Head of caudate nucleus (tissue), 42 donors: ENCODE measurements at regions not wholly inside any gene's neighbourhood (a gene's known extent, or its start where the extent isn't known, plus 50 kb on each side); places are given as distances from the start of the nearest gene placed in this dataset.

Experiments
- DNase-seq, 42 donors: peaks; one replicate each; pipeline versions ENCODE4 v3.0.0 to v3.0.0-alpha.2; 2020 to 2021; ENCODE audit warnings: mixed read lengths in 7 of 42
- intact Hi-C: fragments of 100-400 bp; cut with DNase I; formaldehyde crosslinking; loops from one replicate; pipeline ENCODE4 v1.15.0; 2022

DNA sequence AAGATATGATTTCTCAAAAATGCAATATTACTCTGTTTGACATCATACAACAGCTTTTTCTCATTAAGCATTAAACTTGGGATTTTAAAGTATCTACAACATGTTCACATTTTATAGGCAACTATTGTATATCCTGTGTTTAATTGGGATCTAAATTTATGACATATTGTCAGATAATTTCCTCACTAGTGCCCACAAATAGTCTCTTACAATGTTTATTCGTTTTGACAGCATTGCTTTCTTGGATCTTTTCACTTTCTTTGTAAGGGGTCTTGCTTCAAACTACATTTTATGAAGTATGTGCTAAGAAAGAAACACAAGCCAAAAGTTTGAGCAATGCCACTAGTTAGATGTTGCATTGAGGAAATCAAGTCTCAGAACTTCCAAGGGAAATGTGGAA is 285.1 kb downstream of the TMEM167A start:
- no peak for DNase-seq
- intact Hi-C loops: loop anchor here (10.0 kb wide), 1 partner anchor 147 kb away; no protein-coding TSS in a partner anchor

DNA sequence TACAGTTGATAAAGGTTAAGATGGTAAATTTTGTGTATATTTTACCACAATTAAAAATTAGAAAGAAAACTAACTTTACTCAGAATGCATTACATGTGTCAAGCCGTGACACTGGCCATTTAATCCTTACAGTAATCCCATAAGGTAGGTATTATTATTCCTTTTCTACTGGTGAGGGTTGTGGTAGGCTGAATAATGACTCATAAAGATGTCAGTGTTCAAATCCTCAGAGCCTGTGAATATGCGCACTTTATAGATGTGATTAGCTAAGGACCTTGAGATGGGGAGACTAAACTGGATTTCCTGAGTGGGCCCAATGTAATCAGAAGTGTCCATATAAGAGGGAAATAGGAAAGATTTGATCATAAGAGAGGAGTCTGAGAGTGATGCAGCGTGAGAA is 288.1 kb downstream of the TMEM167A start:
- no peak for DNase-seq
- intact Hi-C loops: no loop called here

DNA sequence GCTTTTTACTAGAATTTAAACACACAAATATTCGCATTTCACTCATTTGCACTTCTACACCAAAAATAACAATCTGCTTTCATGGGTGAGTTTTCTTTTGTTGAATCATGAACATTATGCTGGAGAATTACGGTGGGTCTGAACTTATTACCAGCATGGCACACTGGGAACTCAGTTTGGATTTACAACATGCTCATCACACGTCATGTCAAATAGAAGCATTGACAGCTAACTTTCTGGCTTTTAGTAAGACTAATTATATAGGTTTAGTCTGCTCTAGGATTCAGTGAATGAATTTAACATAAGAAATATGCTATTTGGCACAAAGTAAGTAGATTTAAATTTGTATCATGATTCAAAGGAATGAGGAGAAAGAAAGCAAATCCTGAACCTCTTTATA is 290.4 kb downstream of the TMEM167A start:
- DNase-seq: no peak
- intact Hi-C loops: no loop called here

DNA sequence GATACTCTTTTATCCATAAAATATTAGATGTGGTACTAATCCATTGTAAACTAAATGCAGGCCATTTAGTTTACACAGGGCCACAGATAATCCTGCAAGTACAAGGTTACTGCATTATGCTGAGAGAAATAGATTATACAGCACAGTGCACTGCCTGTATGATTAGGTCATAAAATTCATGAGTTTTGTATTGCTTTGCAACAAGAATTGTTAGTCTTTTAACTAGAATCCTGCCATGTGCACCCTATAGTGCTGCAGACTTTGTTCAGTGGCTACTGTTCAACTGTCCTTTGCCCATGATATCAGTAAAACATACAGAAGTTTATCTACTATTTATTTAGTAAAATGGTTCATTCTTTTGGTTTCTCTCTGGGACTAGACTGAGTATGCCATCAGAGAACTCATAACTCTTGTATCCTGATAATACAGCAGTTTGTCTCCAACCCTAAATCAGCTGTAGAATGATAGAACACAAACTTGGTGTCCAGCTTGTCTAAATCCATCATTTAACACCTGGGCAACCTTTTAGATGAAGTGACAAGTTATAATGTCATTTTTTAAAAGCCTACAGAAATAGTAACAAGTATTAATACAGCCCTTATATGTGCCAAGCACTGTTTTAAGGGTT is 291.2 kb downstream of the TMEM167A start:
- intact Hi-C loops: no loop called here
- no peak for DNase-seq

DNA sequence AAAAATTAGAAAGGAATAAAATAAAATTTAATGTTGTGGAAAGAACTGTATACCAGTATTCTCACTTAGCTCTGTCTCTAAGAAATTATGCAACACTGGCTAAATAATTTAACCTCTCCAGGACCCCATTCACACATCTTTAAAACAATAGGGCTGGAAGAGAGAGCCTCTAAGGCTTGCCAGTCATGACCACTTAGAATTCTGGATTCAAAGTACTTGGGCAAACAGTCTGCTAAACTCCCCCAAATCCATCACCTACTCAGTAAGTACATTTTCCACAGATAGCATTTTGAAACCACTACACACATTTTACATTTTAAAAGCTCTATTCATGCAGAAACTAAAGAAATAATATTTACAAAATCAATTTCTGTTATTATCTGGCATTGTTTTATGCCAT is 291.7 kb downstream of the TMEM167A start:
- DNase-seq: no peak
- intact Hi-C loops: no loop called here

DNA sequence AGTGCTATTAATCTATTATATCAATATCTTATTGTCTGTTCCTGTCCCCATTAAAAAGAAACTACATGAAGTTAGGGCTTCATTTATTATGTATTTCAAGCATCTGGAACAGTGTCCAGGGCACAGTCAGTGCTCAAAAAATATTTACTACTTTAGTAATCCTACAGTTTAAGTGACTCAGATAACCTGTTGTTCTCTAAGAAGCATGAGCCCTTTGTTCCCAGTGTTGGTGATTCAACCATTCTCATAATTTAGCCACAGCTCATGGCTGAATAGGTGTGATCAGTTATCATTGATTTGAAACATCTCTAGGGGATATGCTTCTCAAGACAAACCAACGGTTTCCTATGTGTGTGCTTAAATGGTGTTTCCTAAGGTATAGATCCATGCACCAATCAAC is 292.7 kb downstream of the TMEM167A start:
- intact Hi-C loops: no loop called here
- no peak for DNase-seq

DNA sequence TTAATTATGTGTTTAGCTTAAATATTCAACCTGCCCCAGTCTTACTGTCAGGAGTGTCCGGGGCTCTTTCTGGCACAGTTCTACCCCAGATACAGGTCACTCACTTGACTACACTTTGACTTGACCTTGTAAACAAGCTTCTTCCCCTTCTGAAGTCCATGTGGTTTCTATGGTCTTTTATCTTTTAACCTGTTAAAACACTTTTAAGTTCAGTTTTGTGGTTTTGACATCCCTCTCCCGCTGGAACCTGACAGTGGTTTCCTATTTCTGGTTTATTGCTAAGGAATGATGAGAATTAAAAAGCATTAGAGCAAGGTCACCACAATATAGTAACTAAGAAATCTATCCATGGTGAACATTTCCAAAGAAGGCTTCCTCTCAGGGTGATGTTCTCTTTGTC is 300.1 kb downstream of the TMEM167A start:
- intact Hi-C loops: no loop called here
- no peak for DNase-seq

DNA sequence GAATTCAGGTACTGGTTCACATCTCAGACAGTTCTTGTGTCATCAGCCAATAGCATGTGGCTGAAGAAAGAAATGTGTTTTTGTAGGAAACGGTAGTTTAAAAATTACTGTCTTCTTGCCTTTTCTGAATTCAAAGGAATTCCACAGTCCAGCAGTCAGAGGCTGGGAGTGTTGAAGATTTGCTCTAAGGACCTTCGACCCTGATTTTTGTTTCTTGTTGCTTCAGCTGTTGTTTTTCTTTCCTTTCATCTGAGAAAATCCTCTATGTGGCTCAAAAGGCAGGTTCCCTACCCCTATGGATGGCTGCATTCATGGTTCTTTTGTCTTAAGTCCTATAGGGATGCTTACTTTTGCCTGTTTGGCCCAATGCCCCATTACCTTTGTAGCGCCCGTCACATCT is 304.9 kb downstream of the TMEM167A start:
- DNase-seq: no peak
- intact Hi-C loops: no loop called here

DNA sequence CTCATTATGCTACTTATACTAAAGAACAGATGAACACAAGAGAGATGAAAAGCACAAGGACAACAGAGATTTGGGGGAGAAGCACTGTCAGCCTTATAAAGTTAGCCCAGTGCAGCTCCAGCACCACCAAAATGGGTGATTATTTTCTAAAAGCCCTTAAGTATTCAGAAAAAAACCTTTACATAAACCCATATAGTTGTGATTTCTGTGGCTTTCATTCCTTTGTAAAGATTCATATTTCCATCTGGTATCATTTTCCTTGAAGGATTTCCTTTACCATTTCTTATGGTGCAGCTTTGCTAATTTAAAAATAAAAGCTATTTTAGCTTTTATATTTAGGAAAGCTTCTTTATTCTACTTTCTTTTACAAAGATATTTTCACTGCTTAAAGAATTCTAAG is 311.0 kb downstream of the TMEM167A start:
- intact Hi-C loops: no loop called here
- DNase-seq: no peak

DNA sequence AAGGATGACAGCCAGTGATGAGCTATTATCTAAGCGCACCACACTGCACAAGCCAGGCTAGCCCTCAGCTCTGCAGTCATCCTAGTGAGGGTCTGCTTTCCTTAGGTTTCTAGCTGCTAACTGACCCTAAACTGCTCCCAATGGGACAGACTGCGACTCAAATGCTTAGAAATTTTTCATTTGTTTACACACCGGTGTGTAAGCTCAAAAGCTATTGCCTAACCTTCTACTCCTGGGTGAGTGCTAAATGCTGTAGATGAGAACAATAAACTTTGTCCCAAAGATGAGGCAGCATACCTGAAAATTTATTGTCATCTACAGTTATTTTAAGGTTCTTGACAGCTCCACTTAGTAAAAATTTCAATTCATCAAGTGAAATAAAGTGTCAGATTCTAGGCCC is 311.4 kb downstream of the TMEM167A start:
- intact Hi-C loops: no loop called here
- no peak for DNase-seq

DNA sequence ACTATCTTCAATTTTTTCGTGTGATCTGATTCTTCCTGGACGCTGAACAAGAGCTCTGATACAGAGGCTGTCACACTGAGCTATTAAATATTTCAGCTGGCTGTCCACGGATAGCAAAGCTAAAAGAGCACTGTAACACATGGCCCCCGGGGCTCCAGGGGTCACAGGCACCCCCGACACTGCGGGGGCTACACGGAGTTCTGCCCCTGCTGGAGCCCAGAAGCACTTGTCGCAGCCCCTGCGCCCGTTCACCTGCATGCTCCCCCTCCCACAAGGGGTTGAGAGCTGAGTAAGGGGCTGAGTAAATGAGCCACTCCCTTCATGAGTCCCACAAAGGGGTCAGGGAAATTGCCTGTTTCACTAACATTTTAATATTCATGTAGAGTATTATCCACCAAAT is 316.3 kb downstream of the TMEM167A start:
- intact Hi-C loops: no loop called here
- DNase-seq: no peak

DNA sequence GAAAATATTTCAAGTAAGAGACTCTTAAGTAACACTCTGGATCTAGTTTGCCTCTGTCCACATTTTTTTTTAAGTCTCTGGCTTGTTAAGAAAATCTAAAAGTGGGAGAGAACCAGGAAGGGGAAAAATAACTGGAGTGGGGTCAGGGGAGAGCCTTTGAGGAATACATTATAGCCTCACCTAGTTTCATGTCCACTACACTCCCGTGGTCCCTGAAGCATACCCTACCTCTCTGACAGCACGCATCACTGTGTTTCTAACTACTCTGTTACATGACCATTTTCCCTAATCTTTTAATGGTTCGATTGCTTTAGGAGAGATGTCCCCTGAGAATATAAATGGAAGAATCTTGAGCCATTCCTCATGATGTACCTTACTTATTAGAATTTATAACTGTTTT is 318.3 kb downstream of the TMEM167A start:
- intact Hi-C loops: no loop called here
- DNase-seq: no peak

DNA sequence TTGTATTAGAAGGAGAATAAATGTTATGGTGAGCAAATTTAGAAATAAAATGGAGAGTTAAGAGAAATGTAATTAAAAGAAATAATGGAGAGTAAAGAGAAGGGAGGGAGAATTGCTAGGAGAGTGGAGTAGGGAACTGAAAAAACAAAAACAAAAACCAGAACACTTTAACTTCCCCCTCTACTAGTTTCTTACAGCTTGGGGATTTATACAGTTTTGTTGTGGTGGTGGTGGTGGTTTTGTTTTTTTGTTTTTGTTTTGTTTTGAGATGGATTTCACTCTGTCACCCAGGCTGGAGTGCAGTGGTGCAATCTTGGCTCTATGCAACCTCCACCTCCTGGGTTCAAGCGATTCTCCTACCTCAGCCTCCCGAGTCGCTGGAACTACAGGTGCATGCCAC is 322.4 kb downstream of the TMEM167A start:
- intact Hi-C loops: no loop called here
- no peak for DNase-seq

DNA sequence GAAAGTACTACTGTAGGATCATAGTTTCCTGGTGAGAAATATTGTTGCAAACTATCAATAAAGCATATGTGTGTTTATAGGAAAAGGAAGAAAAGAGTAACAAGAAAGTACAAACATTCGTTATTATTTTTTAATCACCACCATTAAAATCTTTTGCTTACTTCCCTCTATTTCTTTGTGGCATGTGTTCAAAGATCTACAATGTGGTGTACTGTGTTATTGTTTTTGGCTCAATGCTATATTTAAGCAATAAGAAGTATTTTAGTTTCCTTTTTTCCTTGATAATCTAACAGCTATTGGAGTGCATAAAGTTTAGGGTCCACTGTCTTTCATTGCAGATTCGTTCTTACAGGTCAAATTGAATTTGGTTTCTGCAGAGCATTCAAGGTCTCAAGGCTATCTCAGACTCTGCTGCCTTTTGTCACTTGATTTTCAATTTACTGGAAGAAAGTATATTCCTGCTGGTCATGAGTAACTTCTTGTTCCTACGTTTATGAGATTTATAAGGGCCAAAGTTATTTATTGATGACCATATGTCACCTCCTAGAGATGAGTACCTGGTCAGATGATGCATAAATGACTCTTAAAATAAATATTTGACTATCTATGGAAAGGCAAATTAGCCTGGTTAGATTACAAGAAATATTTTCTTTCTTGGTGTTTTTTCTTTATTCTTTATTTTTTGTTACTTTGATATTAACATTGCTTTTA is 323.0 kb downstream of the TMEM167A start:
- intact Hi-C loops: no loop called here
- DNase-seq: no peak

DNA sequence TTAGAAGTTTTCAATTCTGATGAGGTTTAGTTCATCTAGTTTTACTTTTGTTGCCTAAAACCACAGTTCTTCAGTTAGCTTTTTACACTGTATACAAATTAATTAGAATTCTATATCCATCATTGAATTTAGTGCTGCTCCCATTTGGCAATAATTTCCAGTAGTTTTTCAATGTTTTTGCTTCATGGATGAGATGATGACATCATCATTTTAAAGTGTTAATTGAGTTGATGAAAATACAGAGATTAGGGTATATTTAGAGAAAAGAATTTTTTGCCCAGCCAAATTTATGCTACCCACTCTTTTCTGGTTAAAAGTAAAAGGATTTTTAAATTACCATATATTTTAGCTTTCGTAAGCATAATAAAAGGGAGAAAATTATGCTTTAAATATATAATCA is 323.8 kb downstream of the TMEM167A start:
- intact Hi-C loops: no loop called here

DNA sequence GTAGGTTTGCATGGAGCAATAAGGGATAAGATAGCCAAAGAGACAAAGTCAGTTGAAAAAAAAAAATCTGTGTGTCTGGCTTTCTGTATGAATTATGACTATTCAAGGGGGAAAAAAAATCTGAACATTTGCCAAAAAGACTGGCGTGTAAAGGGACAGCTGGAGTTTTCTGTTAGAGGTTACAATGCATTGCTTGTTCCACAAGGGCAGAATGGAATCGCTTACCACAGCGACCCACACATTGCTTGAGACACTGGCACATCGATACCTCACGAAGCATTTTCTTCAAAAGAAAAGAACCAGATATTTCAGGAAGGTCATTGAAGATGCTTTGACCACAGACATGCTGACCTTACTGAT is 327.8 kb downstream of the TMEM167A start:
- intact Hi-C loops: no loop called here
- peak in 35 of 42 donors; percentile 5 to 74 (median 42) for DNase-seq

More for the DNA sequence above, 323.8 kb downstream of the TMEM167A start:
- no peak for DNase-seq

DNA sequence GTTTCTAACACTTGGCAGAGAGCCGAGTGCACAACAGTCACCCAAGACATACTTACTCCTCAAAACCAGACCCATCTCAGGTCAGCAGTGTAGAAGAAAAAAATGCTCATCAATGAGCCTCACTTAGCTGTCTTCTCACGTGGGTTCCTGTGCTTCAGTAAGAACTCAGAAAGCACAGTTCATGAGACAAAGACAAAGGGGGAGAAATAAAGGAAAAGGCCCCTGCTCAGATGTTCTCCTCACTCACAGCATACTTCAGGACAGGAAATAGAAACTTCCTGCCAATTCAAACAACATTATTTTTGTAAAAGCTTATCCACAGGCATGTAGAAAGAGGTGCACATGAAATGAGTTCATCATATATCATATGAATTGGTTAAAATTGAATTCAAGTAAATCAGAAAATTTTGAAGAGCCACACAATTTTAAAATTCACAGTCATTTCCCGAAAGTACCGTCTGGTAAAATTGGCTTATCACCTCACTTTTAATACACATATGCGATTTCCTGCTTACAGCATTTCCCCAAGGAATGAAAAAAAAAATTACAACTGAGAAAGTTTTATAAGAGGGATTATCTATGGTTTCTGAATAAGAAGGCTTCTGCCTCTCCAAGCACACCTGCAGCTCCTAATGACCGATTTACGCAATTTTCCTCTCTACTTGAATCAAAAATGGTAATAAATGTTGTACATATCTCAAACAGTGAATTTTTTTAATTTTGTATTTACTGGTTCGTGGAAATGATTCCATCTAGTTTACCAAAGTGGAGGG is 328.3 kb downstream of the TMEM167A start:
- DNase-seq: no peak
- intact Hi-C loops: no loop called here

DNA sequence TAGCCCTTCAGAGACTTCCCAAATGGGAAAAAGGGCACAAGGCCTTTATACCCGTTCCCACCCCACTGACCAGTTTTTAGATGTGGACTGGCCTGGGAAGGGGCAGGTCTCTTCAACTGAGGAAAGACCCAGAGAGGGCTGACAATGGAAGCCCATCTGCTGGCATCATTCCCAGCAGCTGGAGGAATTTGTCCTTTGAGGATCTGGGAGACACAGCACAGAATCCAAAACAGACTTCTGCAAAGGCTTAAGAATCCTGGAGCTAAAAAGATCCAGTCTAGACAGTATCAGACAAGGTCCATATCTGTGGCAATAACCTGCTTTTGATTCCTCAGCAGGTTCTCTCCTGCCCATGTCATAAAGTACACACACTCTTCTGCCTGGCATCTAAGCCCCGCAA is 329.2 kb downstream of the TMEM167A start:
- no peak for DNase-seq
- intact Hi-C loops: no loop called here

DNA sequence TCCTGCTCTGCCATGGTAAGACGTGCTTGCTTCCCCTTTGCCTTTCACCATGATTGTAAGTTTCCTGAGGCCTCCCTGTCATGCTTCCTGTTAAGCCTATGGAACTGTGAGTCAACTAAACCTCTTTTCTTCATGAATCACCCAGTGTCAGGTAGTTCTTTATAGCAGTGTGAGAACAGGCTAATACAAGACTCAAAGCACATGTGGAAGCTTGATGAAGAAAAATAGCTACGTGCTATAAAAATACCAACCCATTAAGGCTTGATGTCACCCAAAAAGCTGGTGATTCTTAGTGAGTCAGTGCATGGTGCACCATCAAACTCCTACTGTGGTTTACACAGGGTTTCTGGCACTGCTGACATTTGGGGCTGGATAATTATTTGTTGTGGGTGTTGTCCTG is 332.2 kb downstream of the TMEM167A start:
- DNase-seq: no peak
- intact Hi-C loops: no loop called here

DNA sequence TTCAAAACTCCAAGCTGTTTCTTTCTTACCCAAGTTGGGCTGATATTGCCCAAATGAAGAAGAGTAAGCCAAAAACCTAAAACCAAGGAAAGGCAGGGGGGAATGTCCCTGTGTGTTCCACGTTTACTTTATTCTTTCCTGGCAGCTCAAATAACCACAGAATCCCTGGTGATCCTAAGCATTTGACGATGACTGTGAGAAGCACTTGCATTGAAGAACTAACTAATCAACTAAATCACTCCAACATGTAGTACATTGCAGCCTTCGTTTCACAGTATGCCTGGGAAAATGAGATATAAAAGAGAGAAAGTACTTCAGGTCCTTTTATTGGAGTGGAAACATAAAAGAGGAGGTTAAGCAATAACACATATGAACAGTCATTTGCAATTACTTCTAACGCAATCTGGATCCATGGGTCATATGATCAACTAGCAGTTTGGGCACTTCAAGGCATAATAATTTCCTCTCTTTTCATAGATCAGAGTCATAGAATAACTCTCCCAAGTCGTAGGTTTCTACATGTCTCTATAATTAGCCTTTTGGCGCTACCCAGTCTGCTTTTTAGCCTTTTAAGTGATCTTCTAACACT is 338.4 kb downstream of the TMEM167A start:
- intact Hi-C loops: no loop called here
- DNase-seq: no peak
